HG03045 (cell line): ENCODE measurements at regions not wholly inside any gene's neighbourhood (a gene's known extent, or its start where the extent isn't known, plus 50 kb on each side); places are given as distances from the start of the nearest gene placed in this dataset.

Source experiments
- ATAC-seq: cut with Tn5 transposase; IDR thresholded peaks from one replicate; pipeline ENCODE4 v1.9.1; 2021; ENCODE audit warnings: mild to moderate bottlenecking, moderate library complexity; ENCODE audit not compliant: unreplicated experiment

DNA sequence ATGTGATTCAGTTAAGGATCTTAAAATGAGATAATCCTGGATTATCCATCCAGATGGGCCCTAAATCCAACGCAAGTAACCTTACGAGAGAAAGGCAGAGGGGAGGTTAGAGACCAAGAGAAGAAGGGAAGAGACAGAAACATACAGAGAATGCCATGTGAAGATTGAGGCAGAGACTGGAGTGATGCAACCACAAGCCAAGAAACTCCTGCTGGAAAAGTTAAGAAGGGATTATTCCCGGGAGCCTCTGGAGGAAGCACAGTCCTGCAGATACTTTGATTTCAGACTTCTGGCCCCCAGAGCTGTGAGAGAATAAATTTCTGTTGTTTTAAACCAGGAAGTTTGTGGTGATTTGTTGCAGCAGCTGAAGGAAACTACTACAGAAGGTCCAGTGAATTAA is 992.7 kb downstream of the BCL11A start:
- no peak for ATAC-seq

DNA sequence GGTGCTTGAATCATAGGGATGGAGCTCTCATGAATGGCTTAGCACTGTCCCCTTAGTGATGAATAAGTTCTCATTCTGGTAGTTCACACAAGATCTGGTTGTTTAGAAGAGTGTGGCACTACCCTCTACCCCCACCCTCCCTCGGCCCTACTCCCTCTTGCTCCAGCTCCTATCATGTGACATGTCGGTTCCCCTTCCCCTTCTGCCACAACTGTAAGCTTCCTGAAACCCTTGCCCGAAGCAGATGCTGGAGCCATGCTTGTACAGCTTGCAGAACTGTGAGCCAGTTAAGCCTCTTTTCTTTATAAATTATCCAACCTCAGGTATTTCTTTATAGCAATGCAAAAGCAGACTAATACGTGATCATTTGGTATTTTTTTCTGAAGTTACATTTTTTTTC is 1012.6 kb downstream of the BCL11A start:
- ATAC-seq: no peak

DNA sequence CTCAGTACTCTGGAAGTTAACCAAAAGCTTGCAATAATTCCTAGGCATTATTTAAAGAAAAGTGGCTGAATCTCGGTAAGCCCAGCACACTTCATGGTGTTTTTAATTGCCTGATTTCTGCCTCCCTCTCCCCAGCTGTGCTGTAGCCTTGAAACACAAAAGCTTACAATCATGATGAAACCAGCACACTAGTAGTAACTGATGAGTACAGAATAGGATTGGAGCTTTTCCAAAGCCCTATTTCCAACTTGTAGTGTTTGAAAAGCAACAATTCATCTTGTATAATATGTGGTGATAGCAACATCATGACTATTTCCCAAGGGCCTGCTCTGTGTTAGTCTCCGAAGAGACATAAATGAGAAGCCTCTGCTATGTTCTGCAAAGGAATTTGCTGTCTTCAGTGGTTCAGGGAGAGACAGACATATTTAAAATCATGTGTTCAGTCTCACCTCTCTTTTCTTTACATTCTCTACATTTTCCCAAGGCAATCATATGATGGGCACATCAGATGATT is 1015.0 kb downstream of the BCL11A start:
- no peak for ATAC-seq

DNA sequence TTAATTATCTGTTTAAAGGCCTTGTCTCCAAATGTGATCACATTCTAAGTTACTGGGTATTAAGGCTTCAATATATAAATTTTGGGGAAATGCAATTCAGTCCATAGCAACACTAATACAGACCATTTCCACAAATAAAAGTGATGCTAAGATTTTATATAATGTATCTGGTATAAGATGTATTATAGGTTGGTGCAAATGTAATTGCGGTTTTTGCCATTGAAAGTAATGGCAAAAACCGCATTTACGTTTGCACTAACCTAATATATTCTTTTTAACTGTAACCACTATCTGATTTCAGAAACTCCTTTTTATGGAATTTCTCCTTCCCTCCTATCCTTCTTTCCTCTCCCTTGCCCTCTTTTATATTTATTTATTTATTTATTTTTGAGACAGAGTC is 1020.6 kb downstream of the BCL11A start:
- ATAC-seq: no peak

DNA sequence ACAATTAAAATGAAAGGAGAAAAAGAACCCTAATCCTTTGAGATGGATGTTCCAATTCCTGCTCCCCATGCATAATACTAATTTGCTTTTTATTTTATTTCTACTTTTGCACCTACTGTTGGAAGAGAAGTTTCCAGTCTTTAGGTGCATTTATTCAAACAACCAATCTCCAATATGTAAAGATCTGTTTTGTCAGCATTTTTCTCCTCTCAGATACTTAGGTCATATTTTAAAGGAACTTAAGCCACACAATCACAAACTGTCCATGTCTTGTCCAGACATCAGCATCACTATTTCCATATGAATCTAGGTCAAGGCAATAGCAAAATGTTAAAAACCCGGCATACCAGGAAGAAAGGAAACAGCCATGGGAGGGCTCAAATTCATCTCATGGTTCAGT is 1023.2 kb downstream of the BCL11A start:
- no peak for ATAC-seq

DNA sequence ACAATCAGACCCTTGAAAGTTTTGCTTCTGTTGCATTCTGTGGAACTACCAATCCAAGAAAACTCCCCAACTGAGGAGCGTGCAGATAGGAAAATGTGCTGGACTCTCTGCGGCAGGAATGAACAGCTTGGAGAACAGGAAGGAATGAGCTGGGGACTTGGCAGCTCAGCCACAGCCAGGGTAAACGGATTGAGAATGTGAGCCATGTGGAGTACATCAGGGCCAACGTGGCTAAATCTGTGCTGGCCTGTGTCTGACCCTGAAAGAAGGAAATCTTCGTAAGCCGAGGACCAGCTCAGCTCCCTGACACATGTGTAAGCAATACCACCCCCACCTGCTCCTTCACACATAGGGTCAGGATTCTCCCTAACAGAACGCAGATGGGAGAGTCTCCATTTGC is 1023.7 kb downstream of the BCL11A start:
- ATAC-seq: no peak

DNA sequence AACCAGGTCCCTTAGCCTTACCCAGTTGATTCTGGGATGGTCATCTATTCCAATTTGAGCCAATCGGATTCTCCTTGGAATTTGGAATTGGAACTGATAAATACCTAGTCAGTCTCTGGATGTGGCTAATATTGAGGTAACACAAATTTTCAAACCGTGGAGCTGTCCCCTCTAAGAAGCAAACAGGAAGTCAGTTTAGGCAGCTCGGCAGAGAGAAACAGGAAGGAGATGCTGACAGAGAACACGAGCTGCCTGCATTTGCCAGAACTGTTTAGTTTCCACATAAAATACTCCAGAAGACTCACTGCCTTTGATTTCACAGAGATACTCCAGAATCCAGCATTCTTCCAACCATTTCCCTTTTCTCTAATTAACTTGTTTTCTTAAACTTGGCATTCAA is 1024.9 kb downstream of the BCL11A start:
- no peak for ATAC-seq

DNA sequence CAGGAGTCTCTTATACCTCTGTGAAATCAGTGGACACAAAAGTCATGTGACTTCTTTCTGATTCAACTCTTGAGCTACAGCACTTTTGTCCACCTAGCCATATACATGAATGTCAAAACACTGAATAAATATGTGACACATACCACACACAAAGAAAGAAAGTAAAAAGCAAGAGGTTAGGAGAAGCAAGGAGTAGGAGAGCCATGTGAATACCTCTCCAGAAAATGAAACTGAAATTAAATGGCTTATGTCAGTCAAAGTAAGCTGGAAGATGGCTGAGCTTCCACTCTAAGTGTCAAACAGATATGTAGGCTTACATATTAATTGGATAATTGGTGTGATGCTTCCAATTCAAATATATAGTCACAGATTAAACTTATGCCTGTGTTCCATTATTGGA is 1050.5 kb downstream of the BCL11A start:
- no peak for ATAC-seq

DNA sequence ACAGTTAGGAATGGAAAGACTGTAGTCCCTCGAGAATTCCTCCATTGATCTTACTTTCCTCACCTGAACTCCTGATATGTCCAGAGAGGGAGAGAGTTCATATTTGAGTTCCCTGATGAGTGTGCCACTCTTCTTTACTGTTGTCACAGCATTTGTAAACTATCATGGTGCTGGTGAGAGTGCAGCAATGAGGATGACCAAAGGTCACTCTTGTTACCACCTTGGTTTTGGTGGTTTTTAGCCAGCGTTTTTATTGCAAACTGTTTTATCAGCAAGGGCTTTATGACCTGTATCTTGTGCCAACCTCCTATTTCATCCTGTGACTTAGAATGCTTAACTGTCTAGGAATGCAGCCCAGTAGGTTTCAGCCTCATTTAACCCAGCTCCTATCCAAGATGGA is 1062.5 kb downstream of the BCL11A start:
- ATAC-seq: no peak

DNA sequence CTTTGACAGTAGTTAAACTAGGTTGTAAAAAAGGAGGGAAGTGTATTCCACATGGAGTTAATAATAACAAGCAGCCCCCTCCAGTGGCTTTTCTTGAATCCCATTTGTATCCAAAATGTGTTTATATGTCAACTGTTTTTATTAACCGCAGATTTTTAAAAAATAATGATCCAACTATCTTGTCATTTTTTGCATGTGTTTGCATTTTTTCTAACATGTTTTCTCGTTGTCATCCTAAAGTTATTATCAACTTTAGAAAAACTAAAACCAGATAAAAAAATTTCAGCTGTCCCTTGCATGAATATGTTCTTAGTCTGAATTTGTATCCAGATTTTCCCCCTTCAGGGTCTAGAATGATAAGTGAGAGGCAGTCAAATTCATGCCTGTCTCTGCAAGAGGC is 1063.3 kb downstream of the BCL11A start:
- ATAC-seq: no peak

DNA sequence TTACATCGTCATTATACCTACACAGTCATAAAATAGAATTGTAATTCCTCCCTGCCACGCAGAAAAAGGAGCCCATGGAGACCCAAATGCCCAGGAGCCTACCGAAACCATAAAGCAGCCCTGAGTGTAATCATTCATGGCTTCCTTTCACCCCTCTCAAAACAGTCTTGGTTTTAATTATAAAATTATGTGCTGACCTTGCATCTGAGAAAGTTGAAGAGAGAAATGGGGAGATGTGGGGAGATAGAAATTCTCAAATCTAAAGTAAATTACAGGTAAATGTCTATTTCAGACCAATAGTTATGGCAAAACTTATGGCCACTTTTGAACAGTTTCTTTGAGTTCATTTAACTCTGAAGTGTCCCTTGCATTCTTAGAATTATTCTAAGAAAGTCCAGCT is 1068.8 kb downstream of the BCL11A start:
- ATAC-seq: no peak

DNA sequence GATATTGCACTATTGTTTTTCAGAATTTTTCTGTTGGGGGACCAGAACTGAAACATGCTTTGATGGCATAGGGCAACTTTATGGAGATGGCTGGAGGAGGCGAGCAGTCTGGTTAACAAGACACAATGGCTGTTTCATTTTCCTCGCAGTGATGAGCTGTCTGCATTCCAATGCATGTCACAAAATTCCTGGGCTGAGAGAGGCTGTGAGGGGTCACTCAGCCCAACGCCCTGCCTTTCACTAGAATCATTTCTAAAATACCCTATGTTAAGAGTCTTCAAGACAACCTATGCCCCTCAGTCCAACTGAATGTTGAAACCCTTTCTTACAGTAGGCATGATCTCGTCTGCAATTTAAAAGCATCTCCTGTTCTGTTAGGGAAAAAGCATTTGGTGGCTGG is 1090.0 kb downstream of the BCL11A start:
- ATAC-seq: no peak

DNA sequence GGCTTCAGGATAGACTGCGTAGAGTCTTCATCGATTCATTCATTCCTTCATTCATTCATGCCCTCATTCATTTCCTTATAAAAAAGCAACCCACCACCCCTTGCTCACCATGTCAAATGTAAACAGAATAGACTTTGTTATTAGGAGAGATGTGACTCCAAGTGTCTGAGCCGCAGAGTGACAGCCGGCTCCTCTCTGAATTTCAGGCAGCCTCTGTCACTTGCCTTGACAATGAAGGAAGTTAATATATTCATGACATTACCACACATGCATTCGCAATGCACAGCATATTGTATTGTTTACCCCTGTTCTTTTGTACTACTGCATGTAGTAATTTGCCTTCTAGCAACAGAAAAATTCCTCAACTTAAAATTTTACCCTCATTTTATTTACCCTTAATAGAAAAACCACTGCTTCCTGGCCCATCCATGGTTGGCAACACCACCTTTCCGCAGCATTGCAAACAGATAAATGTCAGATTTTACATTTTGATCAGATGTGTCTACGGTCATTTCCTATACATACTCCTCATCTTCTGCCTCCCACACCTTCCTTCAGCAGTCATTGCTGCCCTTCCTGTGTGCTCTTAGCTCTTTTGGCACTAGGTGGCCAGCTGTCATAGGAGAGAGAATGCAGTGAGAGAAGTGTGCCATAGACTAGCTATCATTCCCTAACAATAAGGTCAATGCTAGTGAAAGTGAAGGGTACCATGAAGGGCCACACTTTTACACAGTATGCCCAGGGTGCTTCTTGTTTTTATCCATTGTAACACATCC is 1090.8 kb downstream of the BCL11A start:
- ATAC-seq: no peak

DNA sequence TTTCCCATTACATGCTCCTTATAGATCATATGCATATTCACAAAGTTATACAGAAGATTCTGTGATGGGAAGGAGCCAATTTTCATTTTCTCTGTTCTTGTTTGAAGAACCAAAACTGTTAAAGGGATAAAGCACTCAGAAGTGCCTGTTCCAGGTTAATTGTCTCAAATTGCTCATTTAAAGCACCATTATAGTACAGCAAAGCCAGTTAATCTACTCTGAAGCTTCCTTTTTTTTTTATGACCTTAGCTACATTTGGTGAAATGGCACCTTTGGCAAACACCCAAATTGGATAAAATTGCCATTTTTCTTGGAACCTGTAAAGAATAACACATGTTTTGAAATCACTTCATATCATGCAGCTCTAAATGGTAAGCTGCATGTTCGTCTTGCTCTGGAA is 1092.3 kb downstream of the BCL11A start:
- ATAC-seq: no peak

DNA sequence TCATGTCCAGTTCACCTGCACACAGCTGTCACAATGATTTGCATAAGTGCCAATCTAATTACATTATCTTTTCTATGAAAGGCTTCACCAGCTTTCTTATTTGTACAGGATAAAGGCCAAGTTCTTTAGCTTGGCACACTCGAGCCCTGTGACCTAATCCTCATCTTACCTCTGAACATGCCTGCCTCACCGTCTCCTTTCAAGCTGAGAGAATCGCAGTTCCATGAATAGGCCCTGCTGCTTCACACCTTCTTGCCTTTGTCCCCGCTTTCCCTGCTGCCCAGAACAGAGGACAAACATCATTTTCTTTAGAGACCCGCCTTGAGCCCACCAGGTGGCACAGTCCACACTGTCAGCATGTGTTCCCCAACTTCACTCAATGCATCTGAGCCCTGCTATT is 1094.7 kb downstream of the BCL11A start:
- no peak for ATAC-seq

DNA sequence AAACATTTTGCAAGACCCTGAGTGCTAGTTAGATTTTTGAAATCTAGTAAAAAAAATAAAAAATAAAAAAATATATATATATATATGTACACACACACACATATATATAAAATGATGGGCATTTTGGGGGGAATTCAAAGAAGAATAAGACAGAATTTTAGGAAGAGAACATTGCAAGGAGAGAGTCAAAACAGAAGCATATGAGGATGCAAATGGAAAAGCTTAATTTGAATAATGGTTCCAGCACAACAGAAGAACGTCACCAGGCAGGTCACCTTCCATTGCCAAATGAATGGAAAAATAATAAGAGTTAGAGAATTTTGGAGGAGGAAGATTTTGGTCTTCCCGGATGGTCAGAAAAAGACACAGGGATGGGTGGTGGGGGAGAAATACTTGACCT is 1097.2 kb downstream of the BCL11A start:
- no peak for ATAC-seq

DNA sequence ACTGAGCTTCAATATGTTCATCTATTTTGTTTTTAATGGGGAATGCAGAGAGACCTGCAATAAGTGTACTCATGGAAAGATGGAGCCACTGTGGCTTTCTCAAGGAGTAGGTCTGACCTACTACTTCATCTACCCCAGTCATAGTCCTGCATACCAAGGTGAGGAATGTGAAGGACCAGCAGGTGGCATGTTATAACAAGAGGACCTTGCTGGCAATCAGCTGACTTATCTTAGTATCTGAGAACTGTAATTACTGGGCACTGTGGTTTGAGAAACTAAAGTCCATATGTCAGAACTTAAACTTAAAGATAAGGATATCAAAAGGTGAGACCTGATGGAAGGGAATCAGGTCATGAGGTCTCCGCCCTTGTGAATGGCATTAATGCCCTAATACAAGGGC is 1104.2 kb downstream of the BCL11A start:
- ATAC-seq: no peak

DNA sequence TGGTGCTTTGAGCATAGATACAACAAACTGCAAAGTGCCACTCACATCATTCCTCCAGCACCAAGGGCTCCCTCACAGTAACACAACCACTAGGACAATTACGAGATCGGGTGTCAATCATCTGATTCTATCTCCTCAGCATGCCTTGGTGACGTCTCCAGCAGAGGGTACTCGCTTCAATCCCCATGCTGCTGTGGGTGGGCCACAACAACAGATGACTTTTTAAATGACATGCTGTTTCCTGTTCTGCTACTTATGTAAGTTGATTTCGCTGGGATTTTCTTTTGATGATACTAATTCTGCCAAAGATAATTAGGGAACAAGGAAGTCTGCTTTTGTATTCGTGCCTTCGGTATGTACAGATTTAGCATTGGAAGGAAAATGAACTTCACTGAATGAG is 1113.0 kb downstream of the BCL11A start:
- no peak for ATAC-seq

DNA sequence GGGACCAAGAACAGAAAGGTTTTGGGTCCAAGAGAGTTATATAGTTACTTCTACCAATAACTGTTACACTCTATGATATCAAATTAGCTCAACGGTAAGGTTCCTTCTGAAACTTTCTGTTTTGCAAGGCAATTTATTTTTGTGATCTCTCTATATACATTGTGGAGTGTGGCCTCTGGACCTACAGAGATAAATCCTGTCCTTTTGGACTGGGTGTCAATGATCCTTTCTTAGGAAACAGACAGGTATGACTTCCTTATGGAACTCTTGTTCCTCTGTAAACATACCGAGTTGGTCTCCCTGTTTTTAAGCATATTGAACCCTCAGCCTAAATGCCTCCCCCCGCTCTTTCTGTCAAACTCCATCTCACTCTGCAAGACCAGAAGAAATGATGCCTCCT is 1117.8 kb downstream of the BCL11A start:
- no peak for ATAC-seq

DNA sequence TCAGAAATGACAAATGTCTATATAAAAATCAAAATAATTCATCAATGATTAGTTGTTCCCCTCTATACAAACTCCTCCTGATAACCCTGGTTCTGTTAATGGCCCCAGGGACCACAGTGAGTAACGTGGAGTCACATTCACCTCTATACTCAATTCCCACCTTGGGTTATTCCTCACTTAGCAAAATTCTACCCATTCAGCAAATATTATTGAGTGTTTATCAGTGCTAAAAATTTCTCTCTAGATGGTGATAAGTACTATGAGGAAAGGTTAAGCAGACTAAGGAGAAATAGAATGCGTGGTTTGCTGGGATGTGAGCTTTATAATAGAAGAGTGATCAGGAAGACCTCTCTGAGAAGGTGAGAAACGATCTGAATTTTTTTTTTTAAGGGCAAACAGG is 1124.5 kb downstream of the BCL11A start:
- no peak for ATAC-seq

DNA sequence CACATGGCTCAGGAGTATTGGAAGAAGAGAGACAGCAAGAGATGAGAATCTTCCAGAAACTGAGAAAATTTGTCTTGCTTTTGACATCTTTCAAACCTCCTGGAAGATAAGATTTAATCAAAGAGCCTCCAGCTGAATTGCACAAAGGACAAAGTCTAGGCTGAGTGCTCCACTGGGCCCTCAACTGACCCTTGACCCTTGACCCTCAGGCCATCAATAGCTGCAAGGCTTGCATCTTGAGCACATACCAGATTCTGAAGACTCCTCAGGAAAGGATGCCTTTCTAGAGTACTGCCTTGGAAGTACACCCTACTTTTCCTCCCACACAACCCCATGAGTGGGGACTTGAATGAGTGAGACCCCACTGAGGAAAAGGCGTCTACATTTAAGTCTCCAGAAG is 1125.5 kb downstream of the BCL11A start:
- no peak for ATAC-seq

DNA sequence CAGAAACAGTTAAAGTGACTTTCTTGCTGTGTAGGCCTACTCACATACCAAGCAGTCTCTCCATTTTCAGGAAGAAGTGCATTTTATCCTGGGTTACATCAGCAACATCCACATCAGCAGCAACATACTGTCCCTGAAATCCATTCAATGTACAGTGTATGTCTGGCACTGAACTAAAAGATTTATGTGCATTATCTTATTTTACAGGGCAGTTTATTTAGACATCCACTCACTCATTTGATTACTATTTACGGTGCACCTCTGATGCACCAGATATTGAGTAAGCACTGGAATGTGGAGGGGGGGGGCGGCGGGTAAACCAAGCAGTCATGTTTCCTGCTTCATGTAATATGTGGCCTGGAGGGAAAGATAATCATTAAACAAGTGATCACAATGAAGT is 1128.2 kb downstream of the BCL11A start:
- no peak for ATAC-seq
